GM23338 (cell line): ENCODE measurements at regions not wholly inside any gene's neighbourhood (a gene's known extent, or its start where the extent isn't known, plus 50 kb on each side); places are given as distances from the start of the nearest gene placed in this dataset.
A peak's percentile ranks its signal among the peaks of the same experiment; 100 is the strongest.

Experiments
- ATAC-seq: fragments of 200-7000 bp; cut with Tn5 transposase; 3 replicates; pipeline ENCODE4 v1.9.1; 2020
- DNase-seq: peaks from one replicate; pipeline ENCODE4 v3.0.0-alpha.2; 2015; ENCODE audit warnings: low spot score
- H2AFZ ChIP-seq: fragments of 200-600 bp; sonication (generic); 2 replicates; pipeline ENCODE4 v1.8.0; 2016; ENCODE audit warnings: antibody characterized with exemption, mild to moderate bottlenecking, moderate library complexity
- H3F3A ChIP-seq: fragments of 200-600 bp; sonication (generic); replicated peaks from 2 replicates; pipeline ENCODE4 v1.8.0; 2017; ENCODE audit warnings: antibody characterized with exemption, mixed run types, low read depth
- H3K27ac ChIP-seq: fragments of 200-600 bp; sonication (generic); 2 replicates; pipeline ENCODE4 v1.6.1; 2016; ENCODE audit warnings: low read depth
- H3K27me3 ChIP-seq: fragments of 200-600 bp; sonication (generic); 2 replicates; pipeline ENCODE4 v1.8.0; 2016; ENCODE audit warnings: mild to moderate bottlenecking, mixed run types, moderate library complexity; ENCODE audit not compliant: insufficient read depth
- H3K36me3 ChIP-seq: fragments of 200-600 bp; sonication (generic); 2 replicates; pipeline ENCODE4 v1.8.0; 2016; ENCODE audit warnings: mild to moderate bottlenecking; ENCODE audit not compliant: insufficient read depth
- H3K4me1 ChIP-seq: fragments of 200-600 bp; sonication (generic); 2 replicates; pipeline ENCODE4 v1.8.0; 2016; ENCODE audit warnings: mild to moderate bottlenecking, moderate library complexity; ENCODE audit not compliant: insufficient read depth
- H3K4me2 ChIP-seq: fragments of 200-600 bp; sonication (generic); 2 replicates; pipeline ENCODE4 v1.7.1; 2017; ENCODE audit warnings: mixed run types
- H3K4me3 ChIP-seq: fragments of 200-600 bp; sonication (generic); 2 replicates; pipeline ENCODE4 v1.6.1; 2016; ENCODE audit warnings: mixed run types
- H3K79me2 ChIP-seq: fragments of 200-600 bp; sonication (generic); replicated peaks from 2 replicates; pipeline ENCODE4 v1.8.0; 2017; ENCODE audit warnings: mild to moderate bottlenecking; ENCODE audit not compliant: insufficient read depth
- H3K9me2 ChIP-seq: fragments of 200-600 bp; sonication (generic); 2 replicates; pipeline ENCODE4 v1.8.0; 2017; ENCODE audit not compliant: insufficient read depth
- H4K20me1 ChIP-seq: fragments of 200-600 bp; sonication (generic); replicated peaks from 2 replicates; pipeline ENCODE4 v1.8.0; 2017; ENCODE audit warnings: mild to moderate bottlenecking; ENCODE audit not compliant: insufficient read depth
- H3K27ac Mint-ChIP-seq: 2 replicates; pipeline ENCODE4 v1.8.0; 2020; ENCODE audit warnings: inconsistent platforms, mild to moderate bottlenecking, moderate library complexity, mixed read lengths
- H3K27me3 Mint-ChIP-seq: 3 replicates; pipeline ENCODE4 v1.8.0; 2022; ENCODE audit warnings: low read depth, mild to moderate bottlenecking, moderate library complexity, mixed read lengths, inconsistent platforms; ENCODE audit not compliant: insufficient read depth, poor library complexity
- H3K36me3 Mint-ChIP-seq: 3 replicates; pipeline ENCODE4 v1.8.0; 2021; ENCODE audit warnings: low read depth, mild to moderate bottlenecking, inconsistent platforms, moderate library complexity, mixed read lengths
- H3K4me1 Mint-ChIP-seq: 3 replicates; pipeline ENCODE4 v1.8.0; 2020; ENCODE audit warnings: mild to moderate bottlenecking, inconsistent platforms, mixed read lengths
- H3K4me3 Mint-ChIP-seq: 3 replicates; pipeline ENCODE4 v1.8.0; 2021; ENCODE audit warnings: moderate library complexity, mild to moderate bottlenecking, inconsistent platforms, mixed read lengths
- H3K9me3 Mint-ChIP-seq: 3 replicates; pipeline ENCODE4 v1.8.0; 2020; ENCODE audit warnings: moderate library complexity, mild to moderate bottlenecking, inconsistent platforms, mixed read lengths
- EZH2 ChIP-seq: fragments of 200-600 bp; sonication (generic); IDR thresholded peaks from one replicate; pipeline ENCODE4 v1.8.0; 2017; ENCODE audit warnings: antibody characterized with exemption, mild to moderate bottlenecking, low read depth; ENCODE audit not compliant: unreplicated experiment
- JUNB ChIP-seq: IDR thresholded peaks from one replicate; pipeline ENCODE4 v1.6.1; 2016; ENCODE audit warnings: antibody characterized with exemption; ENCODE audit not compliant: unreplicated experiment
- NANOG ChIP-seq: IDR thresholded peaks from 2 replicates; pipeline ENCODE4 v1.6.1; 2016; ENCODE audit warnings: antibody characterized with exemption, borderline replicate concordance
- POLR2AphosphoS5 ChIP-seq: IDR thresholded peaks from 2 replicates; pipeline ENCODE4 v1.6.1; 2016; ENCODE audit warnings: antibody characterized with exemption, low read depth
- STAT1 ChIP-seq: IDR thresholded peaks from one replicate; pipeline ENCODE4 v1.6.1; 2016; ENCODE audit warnings: antibody characterized with exemption; ENCODE audit not compliant: unreplicated experiment
- ZNF114 ChIP-seq: fragments of 250-450 bp; sonication (Bioruptor Pico); IDR thresholded peaks from 2 replicates; pipeline ENCODE4 v1.5.0; 2020; ENCODE audit warnings: mild to moderate bottlenecking, moderate library complexity
- ZNF331 ChIP-seq: fragments of 250-450 bp; sonication (Bioruptor Pico); IDR thresholded peaks from 2 replicates; pipeline ENCODE4 v1.5.0; 2020; ENCODE audit warnings: low read depth, mild to moderate bottlenecking, moderate library complexity
- TF ChIP-seq, protein P1 (sequence below), 2 experiments: fragments of 200-600 bp in 1 of 2; sonication (generic) in 1 of 2; conservative IDR thresholded peaks; 2 replicates each; pipeline versions ENCODE4 v1.5.1 to v1.6.1; 2016 to 2017; ENCODE audit warnings: antibody characterized with exemption in 2 of 2, low read depth in 2 of 2, mild to moderate bottlenecking in 2 of 2, moderate library complexity in 1 of 2
- TF ChIP-seq, protein P2 (sequence below): IDR thresholded peaks from 2 replicates; pipeline ENCODE4 v1.6.1; 2016; ENCODE audit warnings: antibody characterized with exemption

DNA sequence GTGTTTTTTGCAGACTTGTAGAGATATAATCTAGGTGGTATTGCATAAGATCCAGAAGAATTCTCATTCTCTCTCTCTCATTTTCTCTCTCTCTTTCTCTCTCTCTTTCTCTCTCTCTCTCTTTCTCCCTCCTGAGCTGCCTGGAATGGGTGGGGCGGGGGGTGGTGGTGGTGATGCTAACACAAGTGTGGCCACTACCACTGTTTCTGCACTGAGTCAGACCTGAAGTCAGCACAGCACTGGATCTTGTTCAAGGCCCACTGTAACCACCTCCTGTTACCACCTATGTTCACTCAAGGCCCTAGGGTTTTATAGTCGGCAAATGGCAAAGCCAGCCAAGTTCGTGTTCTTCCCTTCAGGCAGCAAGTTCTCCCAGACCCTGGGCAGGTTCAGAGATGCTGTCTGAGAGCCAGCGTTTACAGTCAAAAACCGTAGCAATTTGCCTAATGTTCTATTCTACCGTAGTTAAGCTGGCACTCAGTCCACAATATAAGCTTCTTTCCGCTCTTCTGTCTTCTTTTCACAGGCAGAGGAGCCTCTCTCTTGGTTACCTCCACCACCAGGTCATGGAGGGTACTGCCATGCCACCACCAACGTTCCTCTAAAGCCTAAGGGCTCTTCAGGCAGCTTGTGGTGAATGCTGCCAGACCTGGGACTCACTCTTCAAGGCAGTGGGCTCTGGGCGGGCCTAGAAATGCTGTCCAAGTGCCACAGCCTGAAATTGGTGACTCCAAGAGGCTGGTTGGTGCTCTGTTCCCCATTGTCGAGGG, 235.7 kb upstream of the PRR16 start:
- Mint-ChIP-seq H3K27me3 (peaks cover 2% of the 10 kb centered on the region), H3K9me3 (no peaks in the 10 kb centered on the region; the same call in 2 of the 3 replicates), H3K27ac (no peak overlapping the region), H3K4me1 (no peaks in the 10 kb centered on the region), H3K36me3 (no peaks in the 10 kb centered on the region), H3K4me3 (no peak overlapping the region)
- peak; percentile 76 for ATAC-seq
- Histone ChIP-seq H3F3A (no peaks in the 10 kb centered on the region), H3K4me3 (no peak overlapping the region), H3K27ac (no peak overlapping the region), H3K79me2 (no peaks in the 10 kb centered on the region), H3K4me1 (no peaks in the 10 kb centered on the region), H4K20me1 (no peaks in the 10 kb centered on the region), H3K9me2 (no peaks in the 10 kb centered on the region; the same call in none of the 2 replicates), H2AFZ (no peak overlapping the region), H3K27me3 (no peaks in the 10 kb centered on the region), H3K36me3 (no peaks in the 10 kb centered on the region), H3K4me2 (no peak overlapping the region)
- DNase-seq = peak; percentile 44
- TF ChIP-seq, protein P1, sequence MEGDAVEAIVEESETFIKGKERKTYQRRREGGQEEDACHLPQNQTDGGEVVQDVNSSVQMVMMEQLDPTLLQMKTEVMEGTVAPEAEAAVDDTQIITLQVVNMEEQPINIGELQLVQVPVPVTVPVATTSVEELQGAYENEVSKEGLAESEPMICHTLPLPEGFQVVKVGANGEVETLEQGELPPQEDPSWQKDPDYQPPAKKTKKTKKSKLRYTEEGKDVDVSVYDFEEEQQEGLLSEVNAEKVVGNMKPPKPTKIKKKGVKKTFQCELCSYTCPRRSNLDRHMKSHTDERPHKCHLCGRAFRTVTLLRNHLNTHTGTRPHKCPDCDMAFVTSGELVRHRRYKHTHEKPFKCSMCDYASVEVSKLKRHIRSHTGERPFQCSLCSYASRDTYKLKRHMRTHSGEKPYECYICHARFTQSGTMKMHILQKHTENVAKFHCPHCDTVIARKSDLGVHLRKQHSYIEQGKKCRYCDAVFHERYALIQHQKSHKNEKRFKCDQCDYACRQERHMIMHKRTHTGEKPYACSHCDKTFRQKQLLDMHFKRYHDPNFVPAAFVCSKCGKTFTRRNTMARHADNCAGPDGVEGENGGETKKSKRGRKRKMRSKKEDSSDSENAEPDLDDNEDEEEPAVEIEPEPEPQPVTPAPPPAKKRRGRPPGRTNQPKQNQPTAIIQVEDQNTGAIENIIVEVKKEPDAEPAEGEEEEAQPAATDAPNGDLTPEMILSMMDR (conservative IDR thresholded peaks at IDR 0.05; ENCODE audit: low read depth in 2 of 2) = peak; percentile 33 to 38
- no peak for TF ChIP-seq STAT1

DNA sequence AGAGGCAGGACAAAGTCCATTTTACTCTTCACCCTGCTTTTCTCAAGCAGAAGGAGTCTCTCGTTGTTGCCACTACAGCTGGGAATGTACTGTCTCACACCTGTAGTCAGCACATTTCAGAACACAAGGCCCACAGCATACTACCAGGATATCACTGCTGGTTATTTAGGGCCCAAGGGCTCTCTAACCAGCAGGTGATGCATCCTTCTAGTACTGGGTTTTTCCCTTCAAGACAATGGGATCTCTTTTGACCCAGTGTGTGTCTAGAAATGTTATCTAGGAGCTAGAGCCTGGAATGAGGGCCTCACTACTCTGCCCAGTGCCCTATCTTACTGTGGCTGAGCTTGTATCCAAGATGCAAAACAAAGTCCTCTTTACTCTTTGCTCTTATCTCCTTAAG, 235.1 kb upstream of the PRR16 start:
- no peak overlapping the region for H3K4me3 Mint-ChIP-seq
- H3K9me2 ChIP-seq = no peaks in the 10 kb centered on the region; the same call in none of the 2 replicates
- no peak overlapping the region for H2AFZ ChIP-seq
- no peaks in the 10 kb centered on the region; the same call in 2 of the 3 replicates for H3K9me3 Mint-ChIP-seq
- peaks cover 2% of the 10 kb centered on the region for H3K27me3 Mint-ChIP-seq
- no peak for ATAC-seq
- H4K20me1 ChIP-seq = no peaks in the 10 kb centered on the region
- H3K4me2 ChIP-seq = no peak overlapping the region
- no peaks in the 10 kb centered on the region for H3K27me3 ChIP-seq
- H3K27ac ChIP-seq = no peak overlapping the region
- no peaks in the 10 kb centered on the region for H3F3A ChIP-seq
- no peaks in the 10 kb centered on the region for H3K36me3 Mint-ChIP-seq
- H3K4me1 ChIP-seq = no peaks in the 10 kb centered on the region
- H3K27ac Mint-ChIP-seq = no peak overlapping the region
- no peaks in the 10 kb centered on the region for H3K36me3 ChIP-seq
- H3K79me2 ChIP-seq = no peaks in the 10 kb centered on the region
- H3K4me3 ChIP-seq = no peak overlapping the region
- TF ChIP-seq POLR2AphosphoS5 (no peak), NANOG (no peak), STAT1 (no peak), ZNF331 (no peak), EZH2 (no peak), JUNB (no peak), ZNF114 (CRISPR knock-in tag) (no peak)
- TF ChIP-seq, protein P2, sequence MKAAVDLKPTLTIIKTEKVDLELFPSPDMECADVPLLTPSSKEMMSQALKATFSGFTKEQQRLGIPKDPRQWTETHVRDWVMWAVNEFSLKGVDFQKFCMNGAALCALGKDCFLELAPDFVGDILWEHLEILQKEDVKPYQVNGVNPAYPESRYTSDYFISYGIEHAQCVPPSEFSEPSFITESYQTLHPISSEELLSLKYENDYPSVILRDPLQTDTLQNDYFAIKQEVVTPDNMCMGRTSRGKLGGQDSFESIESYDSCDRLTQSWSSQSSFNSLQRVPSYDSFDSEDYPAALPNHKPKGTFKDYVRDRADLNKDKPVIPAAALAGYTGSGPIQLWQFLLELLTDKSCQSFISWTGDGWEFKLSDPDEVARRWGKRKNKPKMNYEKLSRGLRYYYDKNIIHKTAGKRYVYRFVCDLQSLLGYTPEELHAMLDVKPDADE = no peak
- no peaks in the 10 kb centered on the region for H3K4me1 Mint-ChIP-seq
- DNase-seq = no peak
